BLaER1 treated with 17β-estradiol and CSF1 and Interleukin-3, amounts not matched to agents 10 nM and 100 nM (cell line): ENCODE measurements at regions not wholly inside any gene's neighbourhood (a gene's known extent, or its start where the extent isn't known, plus 50 kb on each side); places are given as distances from the start of the nearest gene placed in this dataset.
A peak's percentile ranks its signal among the peaks of the same experiment; 100 is the strongest.

Experiments
- H3K27ac ChIP-seq, 11 experiments: shearing (Covaris generic); formaldehyde crosslinking; 2 replicates each; pipeline ENCODE4 v1.8.1; 2022
- H3K27me3 ChIP-seq, 11 experiments: shearing (Covaris generic); formaldehyde crosslinking; 2 replicates each; pipeline ENCODE4 v1.8.1; 2022
- H3K36me3 ChIP-seq, 11 experiments: shearing (Covaris generic); formaldehyde crosslinking; 2 replicates each; pipeline ENCODE4 v1.8.1; 2022
- H3K4me1 ChIP-seq, 10 experiments: shearing (Covaris generic); formaldehyde crosslinking; 2 replicates each; pipeline ENCODE4 v1.8.1; 2022
- H3K4me2 ChIP-seq, 11 experiments: shearing (Covaris generic); formaldehyde crosslinking; 2 replicates each; pipeline ENCODE4 v1.8.1; 2022
- H3K4me3 ChIP-seq, 10 experiments: shearing (Covaris generic); formaldehyde crosslinking; 2 replicates each; pipeline ENCODE4 v1.8.1; 2022
- H3K9ac ChIP-seq, 11 experiments: shearing (Covaris generic); formaldehyde crosslinking; 2 replicates each; pipeline ENCODE4 v1.8.1; 2022
- H3K9me3 ChIP-seq, 11 experiments: shearing (Covaris generic); formaldehyde crosslinking; replicated peaks in 1 of 11; 2 replicates each; pipeline ENCODE4 v1.8.1; 2022
- H4K20me1 ChIP-seq, 11 experiments: shearing (Covaris generic); formaldehyde crosslinking; 2 replicates each; pipeline ENCODE4 v1.8.1; 2022
- Cebpa-rat ChIP-seq, 11 experiments: shearing (Covaris generic); IDR thresholded peaks; 2 replicates each; pipeline ENCODE4 v1.8.1; 2022

- Histone ChIP-seq H3K4me3 (no peak overlapping the region), H3K27me3 (no peaks in the 10 kb centered on the region), H3K4me1 (peaks cover 5 to 25% (median 18%) of the 10 kb centered on the region in 10 experiments; a peak in 15 of 20 replicates), H3K9me3 (peaks cover 0 to 10% (median 2%) of the 10 kb centered on the region in 11 experiments; a peak in 14 of 22 replicates), H3K36me3 (no peaks in the 10 kb centered on the region), H3K27ac (peak overlapping the region in 4 of 11 experiments; percentile 12 to 45 (median 19); a peak in 7 of 22 replicates), H4K20me1 (no peaks in the 10 kb centered on the region), H3K9ac (peak overlapping the region in 1 of 11 experiments; percentile 7; a peak in 1 of 22 replicates), H3K4me2 (peak overlapping the region in 8 of 11 experiments; percentile 26 to 71 (median 60); a peak in 9 of 22 replicates)
- TF ChIP-seq Cebpa-rat (IDR thresholded peaks at IDR 0.05): no peak
Observed at GRCh38 chr20:24134930-24135329, 146.4 kb upstream of the GGTLC1 start.

DNA sequence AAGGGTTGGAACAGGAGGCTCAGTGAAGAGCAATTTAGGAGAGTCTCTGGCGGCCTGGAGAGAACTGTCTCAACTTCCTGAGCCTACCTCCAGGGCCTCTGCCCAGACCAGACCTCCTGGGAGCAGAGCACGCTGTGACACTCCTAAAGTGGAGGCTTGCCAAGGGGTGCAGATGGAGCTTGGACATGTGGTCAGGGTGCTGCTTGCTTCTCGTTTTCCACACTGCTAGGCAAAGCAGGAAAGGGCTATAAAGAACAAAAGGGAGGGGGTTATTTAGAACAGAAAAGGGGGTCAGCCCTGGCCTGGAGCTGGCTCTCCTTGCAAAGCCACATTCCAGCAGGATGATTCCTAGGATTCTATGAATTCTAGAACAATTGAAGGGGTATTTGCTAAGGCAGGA lies 145.7 kb upstream of the GGTLC1 start:
- Histone ChIP-seq H3K4me3 (no peak overlapping the region), H3K36me3 (no peaks in the 10 kb centered on the region), H3K9ac (peak overlapping the region in 1 of 11 experiments; percentile 7; a peak in 1 of 22 replicates), H3K4me2 (peak overlapping the region in 10 of 11 experiments; percentile 8 to 71 (median 54); a peak in 16 of 22 replicates), H3K9me3 (peaks cover 0 to 5% (median 0%) of the 10 kb centered on the region in 11 experiments; a peak in 4 of 22 replicates), H4K20me1 (no peaks in the 10 kb centered on the region), H3K4me1 (peaks cover 5 to 25% (median 18%) of the 10 kb centered on the region in 10 experiments; a peak in 15 of 20 replicates), H3K27ac (peak overlapping the region in 5 of 11 experiments; percentile 12 to 45 (median 21); a peak in 5 of 22 replicates), H3K27me3 (no peaks in the 10 kb centered on the region)
- no peak for TF ChIP-seq Cebpa-rat (IDR thresholded peaks at IDR 0.05)

DNA sequence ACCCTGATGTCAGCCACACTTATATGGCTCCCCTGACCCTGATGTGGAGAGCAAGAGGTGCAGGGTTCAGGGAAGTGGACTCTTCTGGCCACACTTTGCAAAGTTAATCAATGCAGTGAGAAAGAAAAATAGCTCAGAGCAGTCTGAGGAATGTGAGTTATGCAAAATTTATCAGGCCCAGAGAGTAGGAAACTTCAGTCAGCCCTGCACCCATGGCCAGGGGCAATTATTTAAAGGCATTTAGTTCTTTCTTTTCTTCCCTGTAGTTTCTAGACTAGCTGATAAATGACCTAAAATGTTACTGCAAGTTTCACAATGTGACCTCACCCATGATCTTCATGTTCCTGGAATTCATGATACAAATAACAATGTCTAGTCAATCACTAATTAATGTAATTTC lies 143.7 kb upstream of the GGTLC1 start:
- H3K4me1 ChIP-seq: peaks cover 5 to 23% (median 18%) of the 10 kb centered on the region in 10 experiments; a peak in 15 of 20 replicates

DNA sequence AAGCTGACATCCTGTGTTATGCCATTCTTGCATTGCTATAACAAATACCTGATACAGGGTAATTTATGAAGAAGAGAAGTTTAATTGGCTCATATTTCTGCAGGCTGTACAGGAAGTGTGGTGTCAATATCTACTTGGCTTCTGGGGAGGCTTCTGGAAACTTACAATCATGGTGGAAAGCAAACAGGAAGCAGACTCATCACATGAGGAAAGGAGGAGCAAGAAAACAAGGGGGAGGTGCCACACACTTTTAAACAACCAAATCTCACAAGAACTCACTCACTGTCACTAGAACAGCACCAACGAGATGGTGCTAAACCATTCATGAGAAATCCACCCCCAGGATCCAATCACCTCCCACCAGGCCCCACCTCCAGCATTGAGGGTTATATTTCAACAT lies 143.1 kb upstream of the GGTLC1 start:
- no peaks in the 10 kb centered on the region for H3K36me3 ChIP-seq
- H3K4me3 ChIP-seq: no peak overlapping the region
- H3K4me2 ChIP-seq: no peak overlapping the region; a peak in 1 of 22 replicates
- H4K20me1 ChIP-seq: no peaks in the 10 kb centered on the region
- H3K27me3 ChIP-seq: no peaks in the 10 kb centered on the region
- no peak for TF ChIP-seq Cebpa-rat (IDR thresholded peaks at IDR 0.05)
- H3K9ac ChIP-seq: no peak overlapping the region
- H3K4me1 ChIP-seq: peaks cover under 1 to 22% (median 17%) of the 10 kb centered on the region in 10 experiments; a peak in 15 of 20 replicates
- peaks cover 0 to 10% (median 0%) of the 10 kb centered on the region in 11 experiments; a peak in 5 of 22 replicates for H3K9me3 ChIP-seq
- no peak overlapping the region for H3K27ac ChIP-seq

More for the DNA sequence above, 143.7 kb upstream of the GGTLC1 start:
- TF ChIP-seq Cebpa-rat (IDR thresholded peaks at IDR 0.05): no peak
- Histone ChIP-seq H3K9me3 (peaks cover 0 to 7% (median 0%) of the 10 kb centered on the region in 11 experiments; a peak in 4 of 22 replicates), H3K27me3 (no peaks in the 10 kb centered on the region), H3K36me3 (no peaks in the 10 kb centered on the region), H4K20me1 (no peaks in the 10 kb centered on the region), H3K4me2 (no peak overlapping the region), H3K9ac (no peak overlapping the region), H3K27ac (no peak overlapping the region), H3K4me3 (no peak overlapping the region)

DNA sequence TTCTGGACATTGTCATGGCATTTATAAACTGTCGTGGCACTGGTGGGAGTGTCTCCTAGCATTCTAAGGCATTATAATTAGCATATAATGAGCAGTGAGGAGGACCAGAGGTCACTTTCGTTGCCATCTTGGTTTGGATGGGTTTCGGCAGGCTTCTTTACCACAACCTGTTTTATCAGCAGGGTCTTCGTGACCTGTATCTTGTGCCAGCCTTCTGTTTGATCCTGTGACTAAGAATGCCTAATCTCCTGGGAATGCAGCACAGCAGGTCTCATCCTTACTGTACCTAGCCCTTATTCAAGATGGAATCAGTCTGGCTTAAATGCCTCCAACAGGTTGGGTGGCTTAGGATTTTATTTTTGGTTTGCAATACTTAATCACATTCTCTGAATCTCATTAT lies 142.7 kb upstream of the GGTLC1 start:
- Histone ChIP-seq H4K20me1 (no peaks in the 10 kb centered on the region), H3K27me3 (no peaks in the 10 kb centered on the region), H3K9ac (no peak overlapping the region), H3K27ac (no peak overlapping the region), H3K4me2 (no peak overlapping the region), H3K36me3 (no peaks in the 10 kb centered on the region), H3K4me1 (peaks cover 0 to 22% (median 14%) of the 10 kb centered on the region in 10 experiments; a peak in 15 of 20 replicates), H3K4me3 (no peak overlapping the region), H3K9me3 (peaks cover under 1 to 11% (median under 1%) of the 10 kb centered on the region in 11 experiments; a peak in 18 of 22 replicates)
- no peak for TF ChIP-seq Cebpa-rat (IDR thresholded peaks at IDR 0.05)

GRCh38 chr20:24129641-24130040 lies 141.1 kb upstream of the GGTLC1 start:
- Histone ChIP-seq H3K4me2 (no peak overlapping the region), H4K20me1 (no peaks in the 10 kb centered on the region), H3K4me1 (peaks cover 0 to 15% (median 9%) of the 10 kb centered on the region in 10 experiments; a peak in 15 of 20 replicates), H3K27me3 (no peaks in the 10 kb centered on the region), H3K9ac (no peak overlapping the region), H3K36me3 (no peaks in the 10 kb centered on the region), H3K4me3 (no peak overlapping the region), H3K9me3 (peaks cover 8 to 25% (median 9%) of the 10 kb centered on the region in 11 experiments; a peak in 20 of 22 replicates), H3K27ac (no peak overlapping the region)
- TF ChIP-seq Cebpa-rat (IDR thresholded peaks at IDR 0.05): no peak

DNA sequence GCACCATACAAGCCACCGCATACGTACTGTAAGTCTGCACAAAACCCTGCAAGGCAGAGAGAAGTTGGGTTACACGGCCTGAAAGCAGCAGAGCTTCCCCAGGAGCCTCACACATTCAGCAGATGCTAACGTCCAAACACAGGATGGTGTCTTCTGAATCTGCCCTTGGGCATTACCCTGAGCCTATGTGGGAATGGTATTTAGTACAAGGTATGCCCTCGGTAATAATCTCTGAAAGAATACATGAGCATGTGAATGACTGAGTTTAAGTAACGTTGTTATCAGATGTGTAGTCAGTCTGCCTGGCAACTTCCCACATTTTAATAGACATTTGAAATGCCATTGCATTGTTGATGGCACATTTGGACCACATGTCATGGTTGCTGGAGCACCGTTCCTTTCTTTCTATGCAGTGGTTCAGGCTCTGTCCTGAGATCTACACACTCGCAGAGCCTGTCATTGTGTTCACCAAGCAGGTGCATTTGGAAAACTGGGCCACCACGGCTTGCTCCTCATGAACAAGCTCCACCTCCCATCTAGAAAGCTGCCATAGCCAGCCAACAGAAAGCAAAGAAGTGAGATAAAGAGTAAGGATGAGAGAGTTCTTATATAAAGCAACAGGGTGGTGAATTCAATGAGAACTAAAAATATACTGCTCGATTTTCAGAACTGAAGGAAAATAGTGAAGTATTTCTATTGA lies 136.5 kb upstream of the GGTLC1 start:
- Histone ChIP-seq H4K20me1 (no peaks in the 10 kb centered on the region), H3K4me2 (no peak overlapping the region), H3K9ac (no peak overlapping the region), H3K27me3 (no peaks in the 10 kb centered on the region), H3K4me3 (no peak overlapping the region), H3K27ac (no peak overlapping the region), H3K36me3 (no peaks in the 10 kb centered on the region), H3K4me1 (peaks cover 7 to 23% (median 14%) of the 10 kb centered on the region in 10 experiments; a peak in 17 of 20 replicates), H3K9me3 (peaks cover 8 to 19% (median 9%) of the 10 kb centered on the region in 11 experiments; a peak in 18 of 22 replicates)
- TF ChIP-seq Cebpa-rat (IDR thresholded peaks at IDR 0.05): no peak

DNA sequence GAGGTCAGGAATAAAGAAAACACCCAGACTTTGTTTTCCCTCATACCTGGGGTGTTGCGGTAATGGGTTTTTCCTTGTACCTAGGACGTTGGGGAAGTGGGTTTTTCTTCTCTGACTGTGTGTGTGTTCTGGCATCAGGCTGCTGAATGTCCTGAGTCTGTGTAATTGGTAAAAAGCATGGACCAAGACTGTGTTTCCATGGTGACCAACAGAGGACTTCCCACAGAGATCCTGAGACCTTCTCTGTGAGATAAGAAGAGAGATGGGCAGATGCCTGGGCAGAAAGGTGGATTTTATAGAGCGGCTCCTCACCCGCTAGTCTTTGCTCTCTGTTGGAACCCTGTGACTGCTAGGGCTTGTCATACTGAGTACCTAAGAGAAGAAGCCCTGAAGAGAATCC lies 135.4 kb upstream of the GGTLC1 start:
- H3K4me2 ChIP-seq: no peak overlapping the region
- no peaks in the 10 kb centered on the region for H3K27me3 ChIP-seq
- H3K4me3 ChIP-seq: no peak overlapping the region
- no peaks in the 10 kb centered on the region for H4K20me1 ChIP-seq
- H3K9me3 ChIP-seq: peaks cover 8 to 19% (median 9%) of the 10 kb centered on the region in 11 experiments; a peak in 18 of 22 replicates
- H3K4me1 ChIP-seq: peaks cover 15 to 34% (median 21%) of the 10 kb centered on the region in 10 experiments
- H3K9ac ChIP-seq: no peak overlapping the region
- H3K27ac ChIP-seq: no peak overlapping the region
- no peak for TF ChIP-seq Cebpa-rat (IDR thresholded peaks at IDR 0.05)
- no peaks in the 10 kb centered on the region for H3K36me3 ChIP-seq

DNA sequence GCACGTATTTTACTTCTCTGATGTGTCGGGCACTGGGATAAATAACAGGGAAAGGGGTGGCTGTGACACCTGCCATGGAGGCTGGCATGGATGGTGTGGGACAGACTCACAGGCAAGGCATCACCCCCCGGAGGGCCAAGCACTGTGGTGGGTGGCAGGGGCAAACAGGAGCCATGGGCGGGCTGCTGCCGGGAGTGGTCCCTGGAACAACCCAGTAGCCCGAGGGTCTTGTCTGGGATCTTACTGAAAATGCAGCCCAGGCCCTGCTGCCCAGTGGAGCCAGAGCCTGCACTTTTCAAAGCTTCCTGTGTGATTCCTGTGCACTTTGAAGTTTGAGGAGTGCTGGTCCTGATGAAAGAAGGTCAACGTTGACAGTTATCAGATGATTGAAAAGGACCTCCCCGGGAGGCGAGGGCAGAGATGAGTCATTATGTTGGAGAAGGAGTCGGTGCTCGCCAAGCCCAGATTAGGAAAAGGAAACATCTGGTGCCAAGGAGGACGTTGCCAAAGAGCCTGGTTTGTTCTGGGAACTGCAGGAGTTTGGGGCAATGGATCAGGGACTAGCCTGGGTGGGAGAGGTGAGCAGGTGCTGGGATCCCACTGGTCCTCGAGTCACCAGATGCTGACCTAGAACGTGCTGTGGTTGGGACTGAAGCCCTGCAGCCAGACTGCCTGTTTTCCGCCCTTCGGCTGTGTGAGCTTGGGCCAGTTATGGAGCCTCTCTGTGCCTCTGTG lies 130.0 kb upstream of the GGTLC1 start:
- H4K20me1 ChIP-seq: no peaks in the 10 kb centered on the region
- no peak overlapping the region for H3K4me3 ChIP-seq
- H3K27ac ChIP-seq: peak overlapping the region in 4 of 11 experiments; percentile 6 to 44 (median 28); a peak in 6 of 22 replicates
- H3K9me3 ChIP-seq: no peaks in the 10 kb centered on the region
- peaks cover 29 to 81% (median 62%) of the 10 kb centered on the region in 10 experiments for H3K4me1 ChIP-seq
- no peak overlapping the region; a peak in 1 of 22 replicates for H3K9ac ChIP-seq
- no peaks in the 10 kb centered on the region for H3K36me3 ChIP-seq
- peak overlapping the region; percentile 38 to 73 (median 56) for H3K4me2 ChIP-seq
- no peaks in the 10 kb centered on the region for H3K27me3 ChIP-seq
- no peak for TF ChIP-seq Cebpa-rat (IDR thresholded peaks at IDR 0.05)
